ACHN (cell line): ENCODE measurements at regions not wholly inside any gene's neighbourhood (a gene's known extent, or its start where the extent isn't known, plus 50 kb on each side); places are given as distances from the start of the nearest gene placed in this dataset.

Source experiments
- DNase-seq: peaks from one replicate; pipeline ENCODE4 v3.0.0-alpha.2; 2015
- in situ Hi-C: cut with HindIII; loops from 2 replicates; pipeline ENCODE4 v1.10.0; 2017; ENCODE audit warnings: low sequenced_read_pairs, low pct_ligation_motif_present, low pct_unique_long_range_greater_than_20kb

DNA sequence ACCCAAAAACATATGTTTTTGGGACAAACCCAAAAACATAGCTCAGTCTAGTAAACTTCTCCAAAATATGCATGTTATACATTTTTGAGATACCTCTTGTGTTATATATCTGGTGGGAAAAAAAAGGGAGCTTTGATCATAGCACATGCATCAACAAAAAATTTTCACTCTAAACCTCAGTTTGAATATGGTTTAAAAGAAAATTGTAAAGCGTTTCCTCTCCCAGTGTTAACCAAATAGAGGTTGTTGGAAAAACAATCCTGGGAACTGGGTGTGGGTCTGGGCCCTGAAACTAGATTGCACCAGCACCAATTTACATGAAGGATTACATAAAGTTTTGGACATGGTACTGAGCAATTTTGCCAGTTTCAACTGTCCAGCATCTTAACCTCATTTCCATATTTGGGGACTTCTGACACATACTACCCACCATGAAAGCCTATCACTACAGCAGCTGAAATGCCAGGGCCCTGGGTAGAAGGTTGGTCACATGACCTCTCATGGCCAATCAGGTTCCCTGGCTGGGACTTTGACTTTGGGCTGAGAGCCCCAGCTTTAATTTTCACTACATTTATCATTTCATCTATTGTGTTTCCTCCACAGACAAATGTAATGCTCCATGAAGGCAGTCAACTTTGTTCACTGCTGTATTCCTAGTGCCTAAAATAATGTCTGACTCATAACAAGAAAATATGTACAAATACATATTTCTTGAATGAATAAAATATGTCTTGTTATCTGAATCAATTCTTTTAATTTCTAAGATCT lies 150.7 kb downstream of the SETD4 start:
- no peak for DNase-seq
- in situ Hi-C loops: no loop called here

DNA sequence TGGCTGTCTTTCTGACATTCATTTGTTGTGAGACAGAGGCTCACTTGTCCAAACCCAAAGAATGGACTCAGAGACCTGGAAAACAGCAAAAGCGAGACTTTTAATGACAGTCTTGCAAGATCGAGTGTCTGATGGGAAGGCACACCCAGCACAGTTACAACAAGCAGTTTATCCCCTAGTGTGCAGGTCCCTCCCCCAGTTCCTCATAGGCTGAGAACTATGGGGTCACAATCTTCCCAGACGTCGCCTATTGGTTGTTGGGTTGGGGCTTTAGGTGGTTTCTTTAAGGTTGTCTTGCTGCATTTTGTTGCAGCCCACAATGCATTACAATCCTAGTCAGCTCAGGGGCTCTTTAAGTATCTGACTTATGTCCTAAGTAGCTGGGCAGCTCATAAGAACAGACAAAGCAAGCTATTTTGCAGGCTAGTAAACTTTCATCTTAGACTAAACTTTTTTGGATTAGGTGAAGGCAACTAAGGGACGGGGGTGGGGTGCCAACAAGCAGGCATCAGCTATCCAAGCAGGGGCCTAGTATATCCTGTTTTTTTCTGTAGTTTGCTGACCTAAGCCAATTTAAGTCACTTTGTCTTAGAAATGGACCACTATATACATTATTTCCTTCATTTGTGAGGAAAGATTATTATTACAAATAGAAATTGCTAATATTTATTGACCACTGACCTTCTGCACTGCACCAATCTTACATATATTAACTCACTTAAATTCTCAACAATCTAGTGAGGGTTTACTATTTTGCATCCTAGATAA lies 151.8 kb downstream of the SETD4 start:
- DNase-seq: no peak
- in situ Hi-C loops: no loop called here

DNA sequence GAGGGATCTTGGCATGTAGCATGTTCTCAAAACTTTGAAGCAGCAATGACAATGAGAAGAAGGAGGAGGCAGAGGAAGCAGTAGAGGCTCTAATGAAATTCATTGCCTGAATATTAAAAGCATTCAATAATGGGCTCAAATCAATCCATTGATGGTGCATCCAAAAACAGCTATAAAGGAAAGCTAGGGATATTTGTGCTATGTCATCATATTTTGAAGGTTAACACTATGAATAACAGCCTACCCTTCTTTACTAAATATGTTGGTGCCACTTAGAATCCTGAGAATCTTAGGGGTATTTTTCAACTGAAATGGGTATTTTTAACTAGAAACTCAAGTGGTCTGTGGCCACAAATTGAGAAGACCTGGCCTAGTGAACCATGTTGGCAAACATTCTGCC lies 153.7 kb downstream of the SETD4 start:
- in situ Hi-C loops: no loop called here
- DNase-seq: no peak

DNA sequence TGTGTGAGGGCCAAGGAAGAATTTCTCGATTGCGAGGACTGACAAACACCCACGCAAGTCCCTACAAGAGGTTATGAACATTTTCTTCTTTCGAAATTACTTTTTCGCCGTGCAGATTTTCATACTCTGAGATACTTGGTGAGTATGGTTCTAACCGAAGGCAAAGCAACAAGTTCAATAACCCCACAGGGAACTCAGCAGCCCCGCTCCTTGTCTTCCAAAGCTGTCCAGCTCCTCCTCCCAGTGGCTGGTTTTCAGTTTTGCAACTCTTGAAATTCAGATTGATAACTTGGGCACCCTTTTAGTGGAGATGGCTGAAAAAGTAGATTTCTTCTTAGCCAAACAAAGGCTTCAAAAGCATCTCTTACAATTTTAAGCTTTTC lies 154.4 kb downstream of the SETD4 start:
- in situ Hi-C loops: no loop called here

DNA sequence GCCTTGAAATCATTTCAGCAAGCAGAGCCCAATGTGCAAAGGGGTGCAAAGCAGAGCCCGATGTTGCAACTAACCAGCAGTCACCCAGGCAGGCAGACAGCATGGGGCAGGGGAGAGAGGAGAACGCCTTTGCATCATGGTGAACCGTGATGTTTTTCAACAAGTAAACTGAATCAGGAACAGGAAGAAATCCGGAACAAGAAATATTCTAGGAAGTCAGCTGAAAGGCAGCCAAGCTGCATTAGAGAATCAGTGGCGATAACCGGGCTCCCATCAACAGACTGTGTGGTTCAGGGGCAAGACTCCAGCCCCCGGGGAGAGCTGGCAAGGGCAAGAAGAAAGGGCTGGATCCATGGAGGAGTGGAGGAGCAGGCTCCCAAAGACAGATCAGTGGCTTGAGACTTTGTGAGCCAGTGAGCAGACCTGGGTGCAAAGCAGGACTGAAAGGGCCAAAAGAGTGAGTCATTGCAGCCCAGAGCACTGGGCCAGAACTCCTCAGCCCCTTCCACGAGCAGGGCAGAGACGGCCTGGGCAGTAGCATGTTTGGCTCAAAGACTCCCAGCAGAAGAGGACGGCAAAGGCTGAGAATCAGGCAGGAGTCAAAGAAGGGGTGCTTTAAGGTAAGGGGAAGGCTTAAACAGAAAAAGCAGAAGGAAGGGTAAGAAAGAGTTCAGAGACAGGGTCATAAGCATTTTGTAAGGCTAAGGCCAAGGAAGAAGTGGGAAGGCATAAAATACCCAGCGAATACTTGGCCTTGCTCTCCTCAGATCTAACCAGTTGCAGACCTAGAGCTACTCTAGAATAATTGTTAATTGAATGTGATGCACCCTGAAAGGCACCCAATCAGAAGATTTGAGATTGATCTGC lies 155.0 kb downstream of the SETD4 start:
- DNase-seq: peak; percentile 51
- in situ Hi-C loops: no loop called here

More for the DNA sequence above, 154.4 kb downstream of the SETD4 start:
- DNase-seq: no peak

DNA sequence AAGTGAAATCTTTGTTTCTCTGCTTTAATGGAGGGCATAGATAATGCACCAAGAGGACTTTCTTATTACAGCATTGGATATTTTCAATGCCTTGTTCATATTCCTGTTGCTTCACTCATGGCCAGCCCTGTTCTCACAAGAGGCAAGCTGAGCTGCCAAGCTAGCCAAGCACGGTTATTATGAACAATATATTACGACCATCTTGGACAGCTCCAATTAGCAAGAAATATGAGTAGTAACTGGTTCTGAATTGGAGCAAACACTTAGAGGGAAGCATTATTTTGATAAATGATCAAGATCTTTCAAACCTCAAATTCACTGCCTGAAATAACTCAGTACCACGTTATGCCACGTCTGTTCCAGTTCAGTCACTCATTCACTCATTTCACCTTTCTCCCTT lies 159.8 kb downstream of the SETD4 start:
- no peak for DNase-seq
- in situ Hi-C loops: no loop called here

DNA sequence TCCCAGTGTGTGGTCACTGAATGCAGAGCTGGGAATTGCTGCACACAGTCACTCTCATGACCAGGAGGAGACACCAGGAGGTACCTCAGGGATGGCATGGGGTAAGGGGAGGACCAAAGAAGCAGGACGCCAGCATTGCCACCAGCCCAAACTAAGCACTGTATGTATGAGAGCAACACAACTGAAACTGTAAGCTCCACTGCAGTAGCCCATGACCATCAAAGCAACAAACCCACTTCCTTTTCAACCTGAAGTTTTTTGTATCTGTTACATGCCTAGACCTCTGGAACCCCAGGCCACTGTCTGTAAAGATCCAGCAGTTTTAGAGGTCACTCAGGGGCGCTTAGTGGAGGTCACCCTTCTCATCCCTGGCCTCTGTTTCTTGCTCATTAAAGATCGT lies 164.3 kb downstream of the SETD4 start:
- no peak for DNase-seq

DNA sequence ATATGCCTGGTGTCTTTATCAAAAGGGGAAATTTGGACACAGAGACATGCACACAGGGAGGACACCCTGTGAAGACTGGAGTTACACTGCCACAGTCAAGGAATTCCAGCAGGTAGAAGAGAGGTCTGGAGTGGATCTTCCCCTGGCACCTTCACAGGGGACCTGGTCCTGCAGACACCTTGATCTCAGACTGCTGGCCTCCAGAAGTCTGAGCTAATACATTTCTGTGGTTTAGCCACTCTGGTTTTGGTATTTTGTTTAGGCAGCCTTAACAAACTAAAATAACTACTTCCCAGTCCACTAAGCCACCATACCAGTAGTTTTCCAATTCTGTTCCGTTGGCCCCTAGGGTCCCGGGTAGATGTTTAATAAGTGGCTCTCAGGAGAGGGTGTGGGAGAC lies 164.7 kb downstream of the SETD4 start:
- in situ Hi-C loops: no loop called here

More for the DNA sequence above, 164.3 kb downstream of the SETD4 start:
- in situ Hi-C loops: no loop called here

DNA sequence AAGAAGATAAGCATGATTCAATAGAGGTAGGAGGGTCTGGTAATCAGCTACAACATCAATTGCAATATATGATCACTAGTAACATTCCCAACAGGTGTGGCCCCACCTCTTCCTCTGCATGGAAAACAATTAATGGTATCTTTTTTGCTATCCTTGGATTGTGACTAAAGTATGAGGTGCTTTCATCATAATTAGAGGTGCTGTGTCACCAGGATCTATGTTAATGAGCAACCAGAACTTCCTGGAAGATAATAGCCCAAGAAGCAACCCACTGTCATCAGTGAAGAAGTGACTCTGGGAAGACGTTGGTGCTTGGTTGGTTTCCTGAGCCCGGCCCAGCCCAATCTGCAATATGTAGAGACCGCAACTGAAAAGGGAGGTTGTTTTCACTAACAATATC lies 167.2 kb downstream of the SETD4 start:
- no peak for DNase-seq
- in situ Hi-C loops: no loop called here

More for the DNA sequence above, 164.7 kb downstream of the SETD4 start:
- DNase-seq: no peak

DNA sequence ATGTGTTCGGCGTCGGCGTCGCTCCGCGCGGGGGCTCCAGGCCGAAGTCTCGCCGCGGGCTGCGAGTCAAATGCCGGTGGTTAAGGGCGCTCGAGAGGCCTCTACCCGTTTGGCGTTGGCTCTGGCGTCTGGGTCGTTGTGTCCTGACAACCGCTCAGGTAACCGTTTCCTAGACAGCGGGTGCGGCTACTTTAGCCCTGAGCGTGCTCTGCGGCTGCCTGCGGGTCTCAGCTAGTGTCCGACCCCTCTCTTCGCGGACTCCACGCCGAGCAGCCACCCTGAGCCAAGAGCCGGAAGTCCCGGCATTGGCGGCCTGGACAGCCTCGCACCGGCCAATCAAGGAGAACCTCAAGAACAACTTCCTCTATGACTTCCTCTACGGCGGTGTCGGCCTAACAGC lies 173.4 kb downstream of the SETD4 start:
- in situ Hi-C loops: no loop called here
- DNase-seq: no peak

DNA sequence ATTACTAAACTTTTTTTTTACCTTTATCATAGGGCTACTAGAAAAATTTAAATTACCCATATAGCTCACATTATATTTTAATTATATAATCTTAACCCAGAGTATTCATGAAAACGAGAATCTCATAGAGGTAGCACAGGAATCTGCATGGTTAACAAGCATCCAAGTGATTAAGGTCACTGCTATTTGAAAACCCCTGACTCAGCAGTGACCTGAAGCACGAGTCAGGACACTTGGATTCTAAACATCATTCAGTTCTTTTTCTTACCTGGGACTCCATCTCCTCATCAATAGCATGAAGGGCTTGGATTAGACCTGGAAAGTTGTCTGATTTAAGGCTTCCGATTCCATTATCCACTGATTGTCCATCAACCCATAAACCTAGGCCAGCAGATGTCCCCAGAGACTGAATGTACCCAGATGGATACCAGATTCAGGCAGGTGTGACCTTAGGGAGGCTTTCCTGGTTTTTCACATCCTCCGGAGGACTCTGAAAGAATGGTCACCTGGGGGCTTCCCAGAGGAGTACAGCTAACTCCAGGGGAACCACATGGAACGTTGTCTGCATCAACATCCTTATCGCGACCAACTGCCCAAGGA lies 174.3 kb downstream of the SETD4 start:
- in situ Hi-C loops: no loop called here
- no peak for DNase-seq

DNA sequence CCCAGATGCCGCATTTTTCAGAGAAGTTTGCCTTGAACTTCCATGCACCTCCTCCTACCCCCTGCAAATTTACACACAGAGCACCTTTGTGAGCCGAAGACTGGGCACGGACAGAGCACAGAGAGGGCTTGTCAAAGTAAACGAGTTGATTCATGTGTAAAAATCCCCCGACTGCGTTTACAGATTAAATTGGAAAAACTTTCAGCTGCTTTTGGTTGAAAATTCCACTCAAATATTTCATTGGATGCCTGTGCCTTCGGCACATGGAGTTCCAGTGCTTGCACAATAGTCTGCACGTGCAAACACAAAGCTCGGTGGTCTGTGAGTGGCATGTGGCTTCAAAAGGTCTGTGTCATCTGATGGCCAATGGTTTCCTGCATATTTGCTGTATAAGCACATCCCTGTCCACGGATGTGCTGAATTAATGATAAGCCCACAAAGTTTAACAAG lies 177.5 kb downstream of the SETD4 start:
- no peak for DNase-seq
- in situ Hi-C loops: no loop called here

DNA sequence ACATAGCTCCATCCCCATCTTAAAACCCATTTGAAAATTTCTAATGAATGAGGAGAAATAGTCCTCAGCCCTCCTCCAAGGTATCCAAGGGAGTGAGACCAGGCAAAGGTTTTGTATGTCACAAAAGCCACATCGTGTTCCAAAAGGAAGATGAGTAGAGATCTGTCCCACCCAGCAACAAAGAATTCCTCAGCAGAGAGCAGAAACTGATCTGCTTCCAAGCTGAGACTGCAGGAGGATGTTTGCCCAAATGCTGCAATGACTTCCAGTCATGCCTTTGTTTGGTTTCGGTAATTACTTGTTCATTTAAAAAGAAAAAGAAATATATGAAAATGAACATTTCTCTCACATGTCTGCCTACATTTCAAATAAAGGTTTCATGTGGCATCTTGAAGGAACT lies 186.9 kb downstream of the SETD4 start:
- no peak for DNase-seq
- in situ Hi-C loops: no loop called here

DNA sequence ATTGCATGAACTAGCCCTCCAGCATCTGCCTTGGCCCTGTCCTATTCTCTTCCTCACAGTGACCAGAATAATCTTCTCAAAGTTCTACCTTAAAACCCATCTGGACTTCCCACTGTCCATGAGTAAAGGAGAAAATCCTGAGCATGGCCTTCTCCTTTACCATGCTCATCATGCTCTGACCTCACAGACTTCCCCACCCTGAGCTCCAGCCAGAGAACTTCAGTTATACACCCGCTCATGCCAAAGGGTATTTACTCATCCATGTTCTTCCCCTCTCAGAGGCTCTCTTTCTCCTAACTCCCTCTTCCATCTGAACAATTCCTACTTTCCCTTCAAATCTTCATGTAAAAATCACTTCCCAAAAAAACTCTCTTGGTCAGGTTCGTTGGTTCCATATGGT lies 188.4 kb downstream of the SETD4 start:
- in situ Hi-C loops: no loop called here

DNA sequence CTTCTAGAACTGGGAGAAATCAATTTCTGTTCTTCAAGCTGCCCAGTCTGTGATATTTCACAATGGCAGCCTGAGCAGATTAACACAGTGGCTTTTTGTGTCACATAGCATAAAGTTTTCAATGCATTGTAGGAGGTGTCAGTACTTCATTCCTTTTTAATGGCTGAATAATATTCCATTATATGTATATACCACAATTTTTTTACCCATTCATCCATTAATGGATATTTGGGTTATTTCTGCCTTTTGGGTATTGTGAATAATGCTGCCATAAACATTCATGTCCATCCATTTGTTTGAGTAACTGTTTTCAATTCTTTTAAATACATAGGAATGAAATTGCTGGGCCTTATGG lies 191.5 kb downstream of the SETD4 start:
- DNase-seq: no peak
- in situ Hi-C loops: no loop called here

More for the DNA sequence above, 188.4 kb downstream of the SETD4 start:
- DNase-seq: no peak

DNA sequence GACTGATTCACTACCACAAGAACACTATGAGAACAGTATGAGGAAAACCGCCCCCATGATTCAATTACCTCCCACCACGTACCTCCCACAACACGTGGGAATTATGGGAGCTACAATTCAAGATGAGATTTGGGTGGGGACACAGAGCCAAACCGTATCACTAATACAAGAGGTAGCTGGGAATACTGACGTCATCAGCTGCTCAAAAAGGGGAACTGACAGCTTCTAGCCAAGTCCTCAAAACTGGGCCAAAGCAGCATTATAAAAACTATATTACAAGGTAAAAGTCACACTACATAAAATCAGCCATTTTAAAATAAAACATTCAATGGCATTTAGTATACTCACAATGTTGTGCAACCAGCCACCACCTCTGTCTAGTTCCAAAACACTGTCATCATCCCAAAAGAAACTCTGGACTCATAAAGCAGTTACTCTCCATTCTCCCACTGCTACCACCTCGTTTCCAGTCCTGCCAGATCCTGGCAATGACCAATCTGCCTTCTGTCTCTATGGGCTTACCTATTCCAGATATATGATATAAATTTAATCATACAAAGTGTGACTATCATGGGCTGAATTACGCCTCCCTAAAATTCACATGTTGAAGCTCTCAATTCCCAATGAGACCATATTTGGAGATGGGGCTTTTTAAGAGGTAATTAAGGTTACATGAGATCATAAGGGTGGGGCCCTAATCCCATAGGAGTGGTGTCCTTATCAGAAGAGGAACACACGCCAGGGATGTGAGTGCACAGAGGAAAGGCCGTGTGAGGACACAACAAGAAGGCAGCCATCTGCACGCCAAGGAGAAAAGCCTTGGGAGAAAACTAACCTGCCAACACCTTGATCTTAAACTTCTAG lies 192.1 kb downstream of the SETD4 start:
- DNase-seq: no peak

DNA sequence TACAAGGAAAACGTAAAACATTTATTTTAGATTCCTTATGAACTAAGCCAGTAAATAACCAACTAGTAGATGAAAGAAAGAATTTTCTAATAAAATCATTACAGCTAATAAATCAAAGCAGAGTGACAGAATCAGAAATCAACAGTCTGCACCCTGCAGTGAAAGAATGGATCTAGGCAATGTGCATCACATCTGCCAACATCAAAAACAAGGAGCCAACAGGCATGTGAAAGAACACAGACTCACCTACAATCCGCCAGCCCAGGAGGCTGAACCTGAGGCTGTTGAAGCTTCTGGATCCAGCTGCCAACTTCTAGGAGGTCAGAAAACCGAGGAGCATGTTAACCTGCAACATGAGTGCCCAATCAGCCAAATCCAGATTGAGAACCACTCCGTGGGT lies 196.3 kb downstream of the SETD4 start:
- in situ Hi-C loops: no loop called here
- no peak for DNase-seq

More for the DNA sequence above, 192.1 kb downstream of the SETD4 start:
- in situ Hi-C loops: no loop called here

DNA sequence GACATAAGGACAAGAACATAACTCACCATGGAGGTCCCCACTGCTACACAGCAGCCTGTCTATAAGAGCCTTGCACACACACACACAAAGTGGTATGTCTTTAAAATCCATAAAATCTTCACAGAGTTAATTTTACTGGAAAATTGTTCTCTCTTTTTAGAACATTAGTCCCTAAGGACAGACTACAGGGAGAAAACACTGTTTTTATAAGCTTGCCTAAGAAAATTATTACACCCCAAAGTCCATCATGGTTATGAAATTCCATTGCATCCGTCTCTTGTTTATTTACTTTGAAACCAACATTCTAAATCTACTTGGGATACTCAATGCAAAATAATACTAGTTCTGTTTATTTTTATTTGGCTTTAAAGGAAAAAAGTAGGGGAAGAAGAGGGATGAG lies 197.4 kb downstream of the SETD4 start:
- in situ Hi-C loops: no loop called here

More for the DNA sequence above, 197.4 kb downstream of the SETD4 start:
- no peak for DNase-seq
